Common myeloid progenitor, CD34-positive (primary cell): ENCODE measurements at regions not wholly inside any gene's neighbourhood (a gene's known extent, or its start where the extent isn't known, plus 50 kb on each side); places are given as distances from the start of the nearest gene placed in this dataset.

ENCODE experiments used
- CTCF ChIA-PET: fragments of 350-600 bp; sonication (Branson Sonifier 250); formaldehyde crosslinking; loops from one replicate; lab custom pipeline; 2021; ENCODE audit warnings: antibody characterized with exemption; lab: Charles Lee
- POLR2A ChIA-PET: fragments of 350-600 bp; sonication (Branson Sonifier 250); formaldehyde crosslinking; loops from one replicate; lab custom pipeline; 2021; ENCODE audit warnings: antibody characterized with exemption; lab: Charles Lee
- DNase-seq, 3 donors: peaks; one replicate each; pipeline versions ENCODE4 v3.0.0 to v3.0.0-alpha.2; 2013
- H3K27ac ChIP-seq, 2 experiments: 1 replicate in 1 of 2; 2 replicates in 1 of 2; pipeline ENCODE4 v1.7.0; 2013; ENCODE audit warnings: inconsistent platforms in 2 of 2, low read length in 2 of 2, mild to moderate bottlenecking in 2 of 2, low read depth in 1 of 2, moderate library complexity in 1 of 2; ENCODE audit not compliant: severe bottlenecking in 2 of 2, insufficient read depth in 1 of 2, poor library complexity in 1 of 2
- H3K27me3 ChIP-seq, 5 experiments: replicated peaks in 2 of 5; 1 replicate in 3 of 5; 2 replicates in 2 of 5; pipeline versions ENCODE4 v1.6.1 to v1.7.0; 2013; ENCODE audit warnings: low read length in 4 of 5, mild to moderate bottlenecking in 2 of 5, moderate library complexity in 2 of 5, inconsistent platforms in 1 of 5; ENCODE audit not compliant: insufficient read depth in 5 of 5, control insufficient read depth in 4 of 5
- H3K36me3 ChIP-seq, 4 experiments: 1 replicate in 2 of 4; 2 replicates in 2 of 4; pipeline versions ENCODE4 v1.6.1 to v1.7.0; 2013; ENCODE audit warnings: low read length in 3 of 4, control low read depth in 1 of 4, mild to moderate bottlenecking in 1 of 4; ENCODE audit not compliant: control insufficient read depth in 4 of 4, insufficient read depth in 4 of 4
- H3K4me1 ChIP-seq, 4 experiments: 1 replicate in 3 of 4; 2 replicates in 1 of 4; pipeline versions ENCODE4 v1.6.1 to v1.7.1; 2013; ENCODE audit warnings: low read length in 3 of 4, mild to moderate bottlenecking in 3 of 4, control low read depth in 1 of 4, inconsistent platforms in 1 of 4, moderate library complexity in 1 of 4; ENCODE audit not compliant: control insufficient read depth in 4 of 4, insufficient read depth in 4 of 4; ENCODE audit errors: control extremely low read depth in 1 of 4
- H3K4me3 ChIP-seq, 7 experiments: 1 replicate in 4 of 7; 2 replicates in 3 of 7; pipeline versions ENCODE4 v1.5.1 to v1.7.0; 2013; ENCODE audit warnings: mild to moderate bottlenecking in 7 of 7, low read length in 6 of 7, moderate library complexity in 6 of 7, inconsistent platforms in 2 of 7, low read depth in 2 of 7, control low read depth in 1 of 7; ENCODE audit not compliant: insufficient read depth in 4 of 7, control insufficient read depth in 1 of 7; ENCODE audit errors: extremely low read depth in 1 of 7
- H3K9me3 ChIP-seq, 5 experiments: 1 replicate in 4 of 5; 2 replicates in 1 of 5; pipeline versions ENCODE4 v1.6.1 to v1.7.1; 2013; ENCODE audit warnings: low read length in 4 of 5, mild to moderate bottlenecking in 2 of 5, inconsistent platforms in 1 of 5, low read depth in 1 of 5, moderate library complexity in 1 of 5; ENCODE audit not compliant: control insufficient read depth in 4 of 5, insufficient read depth in 2 of 5; ENCODE audit errors: control extremely low read depth in 1 of 5
- WGBS: methylation state at CpG from one replicate; pipeline ENCODE4 v1.1.5; 2013; ENCODE audit not compliant: insufficient coverage; 5-methylcytosine and 5-hydroxymethylcytosine counted together

GRCh38 chr7:46356371-46356770, 435.3 kb upstream of the IGFBP3 start:
- Histone ChIP-seq H3K4me1 (no peaks in the 10 kb centered on the region), H3K36me3 (no peaks in the 10 kb centered on the region), H3K27ac (no peak overlapping the region), H3K27me3 (peaks cover 0 to 3% (median 0%) of the 10 kb centered on the region in 5 experiments), H3K9me3 (no peaks in the 10 kb centered on the region), H3K4me3 (no peak overlapping the region)
- DNase-seq, result no peak
- CTCF ChIA-PET, result interaction anchor here (1.7 kb wide), 1 partner anchor 439 kb away, joined by 6 read pairs; no protein-coding TSS in a partner anchor
- WGBS, result no CpG with 5 or more reads among the region's 2 CpGs
- POLR2A ChIA-PET, result no interaction called here

GRCh38 chr7:46355331-46355730, 434.3 kb upstream of the IGFBP3 start:
- H3K27me3 ChIP-seq, result peaks cover 0 to 4% (median 2%) of the 10 kb centered on the region in 5 experiments
- H3K4me3 ChIP-seq, result no peak overlapping the region
- WGBS, result 94% methylated on average over 3 of the region's 4 CpGs
- no peak for DNase-seq
- ChIA-PET POLR2A (no interaction called here), CTCF (interaction anchor here (1.7 kb wide), 1 partner anchor 438 kb away, joined by 6 read pairs; no protein-coding TSS in a partner anchor)
- no peak overlapping the region for H3K27ac ChIP-seq
- no peaks in the 10 kb centered on the region for H3K4me1 ChIP-seq
- H3K9me3 ChIP-seq, result no peaks in the 10 kb centered on the region
- H3K36me3 ChIP-seq, result no peaks in the 10 kb centered on the region

DNA sequence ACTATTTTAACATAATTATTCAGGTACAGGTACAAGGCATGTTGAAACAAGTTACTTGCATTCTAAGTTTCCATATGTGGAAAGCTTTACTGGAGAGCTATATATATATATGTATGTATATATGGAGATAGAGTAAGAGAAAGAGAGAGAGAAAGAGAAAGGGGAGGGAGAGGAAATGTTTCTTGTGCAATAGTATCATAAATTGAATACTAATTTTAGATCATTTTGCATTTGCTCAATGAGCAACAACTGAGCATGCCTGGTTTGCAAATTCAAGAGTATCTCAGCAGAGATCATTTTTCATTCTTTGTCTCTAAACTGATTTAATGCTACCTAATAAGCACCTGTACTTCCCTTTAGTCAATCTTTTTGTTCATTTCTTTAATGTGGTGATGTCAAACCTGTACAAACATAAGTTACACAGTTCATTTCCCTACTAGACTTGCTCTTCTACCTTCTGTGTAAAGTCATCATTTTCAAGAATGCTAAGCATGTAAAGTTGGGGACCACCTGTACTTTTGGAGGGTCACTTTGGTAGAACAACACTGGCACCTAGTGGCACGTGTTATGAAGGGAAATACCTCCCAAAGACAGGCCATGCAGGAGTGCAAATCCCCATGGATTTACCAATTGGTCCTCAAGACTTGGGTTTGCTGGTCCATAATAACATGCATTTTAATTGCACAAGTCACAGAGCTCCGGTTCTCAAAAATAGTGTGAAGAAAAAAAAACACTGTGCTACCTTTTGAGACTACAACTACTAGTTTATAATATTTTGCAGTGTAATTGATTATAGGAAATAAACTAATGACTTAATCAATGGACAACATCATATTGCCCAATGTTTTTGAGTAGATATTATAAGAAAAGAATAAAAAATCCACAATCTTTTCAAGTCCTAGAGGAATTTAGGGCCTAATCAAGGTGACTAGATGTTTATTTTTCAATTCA, 431.2 kb upstream of the IGFBP3 start:
- no peaks in the 10 kb centered on the region for H3K4me1 ChIP-seq
- ChIA-PET CTCF (interaction anchor here (0.8 to 1.8 kb wide), 4 partner anchors 10 to 459 kb away, joined by 3 to 5 read pairs (median 4); no protein-coding TSS in a partner anchor), POLR2A (no interaction called here)
- 0% methylated on average over 1 of the region's 2 CpGs for WGBS
- peak; percentile 21 to 61 (median 50) for DNase-seq
- no peak overlapping the region for H3K4me3 ChIP-seq
- H3K36me3 ChIP-seq, result no peaks in the 10 kb centered on the region
- no peak overlapping the region for H3K27ac ChIP-seq
- H3K9me3 ChIP-seq, result no peaks in the 10 kb centered on the region
- H3K27me3 ChIP-seq, result peaks cover 0 to 8% (median 5%) of the 10 kb centered on the region in 5 experiments

DNA sequence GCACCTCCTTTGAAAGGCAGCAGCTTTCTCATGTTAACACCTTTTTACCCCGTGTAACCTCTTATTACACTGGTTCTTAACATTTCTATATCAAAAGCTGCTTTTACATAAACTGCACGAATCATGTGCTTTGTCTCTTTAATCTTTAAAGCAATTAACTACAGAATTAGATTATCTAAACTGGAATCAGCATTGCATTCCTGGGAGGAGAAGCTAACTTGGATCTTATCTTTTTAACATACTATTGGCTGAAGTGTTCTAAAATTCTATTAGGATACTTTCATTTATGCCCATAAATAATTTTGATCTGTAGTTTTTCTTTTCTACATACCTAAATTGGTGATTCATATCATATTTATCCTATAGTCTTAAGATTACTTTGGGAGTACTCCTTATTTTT, 428.4 kb upstream of the IGFBP3 start:
- DNase-seq, result no peak
- Histone ChIP-seq H3K36me3 (no peaks in the 10 kb centered on the region), H3K27me3 (peaks cover 0 to 8% (median 5%) of the 10 kb centered on the region in 5 experiments), H3K9me3 (no peaks in the 10 kb centered on the region), H3K4me3 (no peak overlapping the region), H3K27ac (no peak overlapping the region), H3K4me1 (no peaks in the 10 kb centered on the region)
- CTCF ChIA-PET, result no interaction called here
- WGBS, result 84% methylated on average over 2 of the region's 2 CpGs
- POLR2A ChIA-PET, result no interaction called here

- Histone ChIP-seq H3K36me3 (no peaks in the 10 kb centered on the region), H3K27me3 (peaks cover 0 to 2% (median 0%) of the 10 kb centered on the region in 5 experiments), H3K4me1 (no peaks in the 10 kb centered on the region), H3K9me3 (no peaks in the 10 kb centered on the region), H3K4me3 (no peak overlapping the region), H3K27ac (no peak overlapping the region)
- 100% methylated on average over 1 of the region's 4 CpGs for WGBS
- DNase-seq, result no peak
- ChIA-PET POLR2A (no interaction called here), CTCF (no interaction called here)
Observed at GRCh38 chr7:46344533-46344932, 423.5 kb upstream of the IGFBP3 start.

GRCh38 chr7:46343802-46344201, 422.7 kb upstream of the IGFBP3 start:
- Histone ChIP-seq H3K4me1 (no peaks in the 10 kb centered on the region), H3K36me3 (no peaks in the 10 kb centered on the region), H3K4me3 (no peak overlapping the region), H3K27ac (no peak overlapping the region), H3K9me3 (no peaks in the 10 kb centered on the region), H3K27me3 (peaks cover 0 to 2% (median 0%) of the 10 kb centered on the region in 5 experiments)
- POLR2A ChIA-PET, result no interaction called here
- no CpG with 5 or more reads among the region's 1 CpG for WGBS
- CTCF ChIA-PET, result no interaction called here
- no peak for DNase-seq

GRCh38 chr7:46322937-46323336, 401.9 kb upstream of the IGFBP3 start:
- Histone ChIP-seq H3K27ac (no peak overlapping the region), H3K36me3 (no peaks in the 10 kb centered on the region), H3K4me3 (no peak overlapping the region), H3K9me3 (no peaks in the 10 kb centered on the region), H3K4me1 (no peaks in the 10 kb centered on the region), H3K27me3 (no peaks in the 10 kb centered on the region)
- POLR2A ChIA-PET, result no interaction called here
- WGBS, result 97% methylated on average over 3 of the region's 4 CpGs
- DNase-seq, result no peak
- CTCF ChIA-PET, result no interaction called here
